K562 (cell line): ENCODE measurements at regions not wholly inside any gene's neighbourhood (a gene's known extent, or its start where the extent isn't known, plus 50 kb on each side); places are given as distances from the start of the nearest gene placed in this dataset.

Experiments
- ATAC-seq: fragments of 200-7000 bp; cut with Tn5 transposase; 3 replicates; pipeline ENCODE4 v1.9.1; 2020; ENCODE audit warnings: moderate library complexity
- BruUV-seq: library from RNA; stranded (reverse); fragments of 400-500 nt; replicated peaks from 2 replicates; lab custom pipeline; 2021; lab: Mats Ljungman, UMichigan
- CTCF ChIA-PET: fragments of 300-600 bp; formaldehyde crosslinking; extraction: SDS; loops from one replicate; lab custom pipeline; 2021; ENCODE audit warnings: low intra/inter-chr PET ratio; lab: Yijun Ruan, JAX
- POLR2A ChIA-PET: fragments of 300-600, 350-650 bp; sonication (Branson Sonifier 250); formaldehyde crosslinking; extraction: SDS; loops from one replicate; lab custom pipeline; 2021; ENCODE audit warnings: antibody characterized with exemption, inconsistent platforms; lab: Yijun Ruan, JAX
- DNase-seq, 4 experiments: peaks; one replicate each; pipeline versions ENCODE4 v3.0.0 to v3.0.0-alpha.2; 2011 to 2018; ENCODE audit warnings: low spot score in 3 of 4, mixed read lengths in 3 of 4; ENCODE audit errors: extremely low read depth in 1 of 4
- FAIRE-seq: peaks from 2 replicates; lab custom pipeline; 2011; peaks lifted over from hg19 to GRCh38; lab: Jason Lieb, UNC
- H2AFZ ChIP-seq: 2 replicates; pipeline ENCODE4 v1.6.0; 2011; ENCODE audit warnings: low read depth, low read length, control low read depth, inconsistent platforms
- H3K27ac ChIP-seq: fragments of 200-600 bp; 3 replicates; pipeline ENCODE4 v1.8.0; 2011; ENCODE audit warnings: low read depth, mild to moderate bottlenecking, control low read depth, inconsistent platforms, low read length, moderate library complexity, mixed read lengths; ENCODE audit errors: extremely low read depth
- H3K27me3 ChIP-seq, 2 experiments: fragments of 300-600 bp in 1 of 2; 2 replicates in 1 of 2; 3 replicates in 1 of 2; pipeline versions ENCODE4 v1.6.0 to v1.8.0; 2011; ENCODE audit warnings: inconsistent platforms in 2 of 2, low read length in 2 of 2, mild to moderate bottlenecking in 1 of 2, mixed read lengths in 1 of 2, moderate library complexity in 1 of 2; ENCODE audit not compliant: control insufficient read depth in 2 of 2, insufficient read depth in 2 of 2
- H3K36me3 ChIP-seq: fragments of 300-600 bp; 3 replicates; pipeline ENCODE4 v1.8.0; 2011; ENCODE audit warnings: mild to moderate bottlenecking, low read length, inconsistent platforms; ENCODE audit not compliant: control insufficient read depth, insufficient read depth
- H3K4me1 ChIP-seq, 2 experiments: fragments of 200-600 bp in 1 of 2; replicated peaks in 1 of 2; 2 replicates in 1 of 2; 3 replicates in 1 of 2; pipeline versions ENCODE4 v1.5.1 to v1.8.0; 2011; ENCODE audit warnings: inconsistent platforms in 2 of 2, low read length in 2 of 2, mild to moderate bottlenecking in 1 of 2, mixed read lengths in 1 of 2, moderate library complexity in 1 of 2; ENCODE audit not compliant: control insufficient read depth in 2 of 2, insufficient read depth in 2 of 2
- H3K4me2 ChIP-seq: 2 replicates; pipeline ENCODE4 v1.6.1; 2011; ENCODE audit warnings: low read length, control low read depth, inconsistent platforms, mixed read lengths; ENCODE audit not compliant: insufficient read depth
- H3K4me3 ChIP-seq: fragments of 200-600 bp; sonication (generic), shearing (Covaris generic); 2 replicates; pipeline ENCODE4 v1.5.1; 2016; ENCODE audit warnings: control low read depth, inconsistent platforms
- H3K79me2 ChIP-seq: fragments of 200-600 bp; 3 replicates; pipeline ENCODE4 v1.8.0; 2011; ENCODE audit warnings: low read length, inconsistent platforms; ENCODE audit not compliant: control insufficient read depth, insufficient read depth
- H3K9ac ChIP-seq, 2 experiments: 2 replicates each; pipeline versions ENCODE4 v1.6.0 to v1.6.1; 2011; ENCODE audit warnings: low read depth in 2 of 2, low read length in 2 of 2, control low read depth in 1 of 2, inconsistent platforms in 1 of 2, mild to moderate bottlenecking in 1 of 2, mixed read lengths in 1 of 2; ENCODE audit not compliant: insufficient read depth in 1 of 2
- H3K9me1 ChIP-seq: one replicate; pipeline ENCODE4 v1.6.0; 2011; ENCODE audit warnings: inconsistent platforms, mild to moderate bottlenecking, low read length, moderate library complexity; ENCODE audit not compliant: control insufficient read depth, insufficient read depth
- H3K9me3 ChIP-seq: replicated peaks from 2 replicates; pipeline ENCODE4 v1.5.1; 2011; ENCODE audit warnings: low read depth, low read length, inconsistent platforms; ENCODE audit not compliant: control insufficient read depth, insufficient read depth
- H4K20me1 ChIP-seq: replicated peaks from 2 replicates; pipeline ENCODE4 v1.6.1; 2011; ENCODE audit warnings: low read length, inconsistent platforms, mixed read lengths; ENCODE audit not compliant: control insufficient read depth, insufficient read depth
- BACH1 ChIP-seq: fragments of 200-800 bp; sonication (Bioruptor generic); IDR thresholded peaks from 2 replicates; pipeline ENCODE4 v1.6.1; 2016; ENCODE audit warnings: missing genetic modification characterization, missing compliant biosample characterization
- CTCFL ChIP-seq: IDR thresholded peaks from 2 replicates; pipeline ENCODE4 v1.6.1; 2011; ENCODE audit warnings: borderline replicate concordance, low read depth, mild to moderate bottlenecking, moderate library complexity, low read length; ENCODE audit not compliant: insufficient read depth, poor library complexity, severe bottlenecking
- FOXK2 ChIP-seq, 2 experiments: fragments of 450-650 bp; IDR thresholded peaks in 1 of 2; conservative IDR thresholded peaks in 1 of 2; 2 replicates each; pipeline ENCODE4 v1.6.1; 2016; ENCODE audit warnings: low read depth in 2 of 2, mild to moderate bottlenecking in 1 of 2
- MAZ ChIP-seq, 2 experiments: fragments of 450-650 bp in 1 of 2; sonication (generic) in 1 of 2; formaldehyde crosslinking; IDR thresholded peaks in 1 of 2; conservative IDR thresholded peaks in 1 of 2; 2 replicates each; pipeline versions ENCODE4 v1.4.0 to v1.5.0; 2020; ENCODE audit warnings: mild to moderate bottlenecking in 1 of 2, missing genetic modification reagents in 1 of 2
- RUNX1 ChIP-seq: sonication (generic); IDR thresholded peaks from 2 replicates; pipeline ENCODE4 v1.6.1; 2016; ENCODE audit warnings: antibody characterized with exemption, low read depth
- ZBTB11 ChIP-seq, 3 experiments: fragments of 200-800 bp in 1 of 3; fragments of 250-450 bp in 1 of 3; fragments of 450-650 bp in 1 of 3; sonication (Bioruptor Pico) in 1 of 3; sonication (Bioruptor generic) in 1 of 3; formaldehyde crosslinking in 1 of 3; IDR thresholded peaks; 2 replicates each; pipeline versions ENCODE4 v1.6.1 to v1.8.0; 2016 to 2022; ENCODE audit warnings: mild to moderate bottlenecking in 2 of 3, missing genetic modification characterization in 2 of 3, missing compliant biosample characterization in 1 of 3, moderate library complexity in 1 of 3
- ZNF134 ChIP-seq: fragments of 250-450 bp; sonication (Bioruptor Pico); conservative IDR thresholded peaks from 2 replicates; pipeline ENCODE4 v1.4.0; 2020
- WGBS: fragments of 100-300 bp; shearing (Covaris generic); methylation state at CpG from one replicate; pipeline ENCODE4 v1.1.6; 2016; ENCODE audit warnings: low coverage, mixed read lengths; ENCODE audit not compliant: insufficient coverage; ENCODE audit errors: missing lambda C conversion rate; 5-methylcytosine and 5-hydroxymethylcytosine counted together
- in situ Hi-C: fragments of 300-500 bp; cut with MboI; formaldehyde crosslinking; loops from 4 replicates; pipeline ENCODE4 v1.15.0; 2018; ENCODE audit warnings: inconsistent platforms, mixed read lengths
- intact Hi-C: fragments of 100-400 bp; cut with micrococcal nuclease; formaldehyde crosslinking; loops from 2 replicates; pipeline ENCODE4 v1.14.2; 2022

DNA sequence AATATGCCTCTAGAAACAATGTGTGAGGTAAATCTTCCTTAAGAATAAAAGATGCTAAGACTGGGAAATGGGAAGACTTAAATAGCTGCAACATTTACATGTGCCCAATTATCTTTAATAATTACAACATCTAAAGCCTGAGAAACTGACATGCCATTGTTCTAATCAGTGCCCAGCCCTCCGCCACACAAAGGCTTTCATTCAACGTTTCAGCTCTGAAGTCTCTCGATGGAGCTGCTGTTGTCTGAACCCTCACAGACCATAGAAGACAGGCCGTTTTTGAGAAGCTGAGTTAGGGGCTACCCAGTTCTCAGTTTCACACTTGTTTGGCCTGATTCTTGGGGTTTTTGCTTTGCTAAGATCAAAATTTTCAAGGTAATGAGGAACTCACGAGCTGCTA lies 315.4 kb upstream of the CHST9 start (continued):
- TF ChIP-seq ZBTB11 (CRISPR knock-in tag; IDR thresholded peaks at IDR 0.05) (no peak), ZNF134 (CRISPR knock-in tag) (no peak)

DNA sequence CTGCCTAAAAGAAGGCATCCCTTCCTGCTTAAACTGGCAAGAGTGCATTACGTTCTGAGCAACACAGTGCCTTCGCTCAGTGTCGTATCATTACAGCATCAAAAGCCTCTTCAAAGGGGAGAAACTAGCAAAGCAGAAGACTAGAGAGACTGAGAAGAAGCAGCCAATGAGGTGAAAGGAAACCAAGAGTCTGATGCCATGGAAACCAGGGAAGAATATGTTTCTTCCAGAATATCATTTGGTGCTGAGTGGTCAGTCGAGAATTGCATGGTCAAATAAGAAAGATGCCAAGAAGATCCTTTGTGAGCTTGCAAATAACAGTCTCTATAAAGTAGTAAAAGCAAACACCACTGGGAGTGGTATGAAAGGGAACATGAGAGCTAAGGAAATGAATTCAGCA lies 312.1 kb upstream of the CHST9 start:
- no peak for ATAC-seq
- 1% methylated on average over 4 of the region's 4 CpGs for WGBS
- no peak overlapping the region for H2AFZ ChIP-seq
- H3K36me3 ChIP-seq, result no peaks in the 10 kb centered on the region
- H3K9me3 ChIP-seq, result no peaks in the 10 kb centered on the region
- TF ChIP-seq CTCFL (no peak), MAZ (CRISPR knock-in tag; conservative IDR thresholded peaks at IDR 0.05 in 1 of 2, IDR thresholded peaks at IDR 0.05 in 1 of 2) (no peak), BACH1 (tag) (no peak), FOXK2 (conservative IDR thresholded peaks at IDR 0.05 in 1 of 2, IDR thresholded peaks at IDR 0.05 in 1 of 2; ENCODE audit: low read depth in 2 of 2) (no peak), RUNX1 (no peak)
- no peaks in the 10 kb centered on the region for H4K20me1 ChIP-seq
- no peak overlapping the region for H3K4me3 ChIP-seq
- intact Hi-C loops (no loop called here), in situ Hi-C loops (no loop called here)
- H3K9ac ChIP-seq, result no peak overlapping the region
- no peaks in the 10 kb centered on the region for H3K9me1 ChIP-seq
- BruUV-seq, result no TSS peak
- no peak for FAIRE-seq
- CTCF ChIA-PET, result no interaction called here
- H3K4me2 ChIP-seq, result no peak overlapping the region
- H3K79me2 ChIP-seq, result no peaks in the 10 kb centered on the region
- H3K27me3 ChIP-seq, result no peaks in the 10 kb centered on the region
- no peak overlapping the region for H3K27ac ChIP-seq
- POLR2A ChIA-PET, result interaction anchor here (1.3 kb wide), 1 partner anchor 23 kb away, joined by 3 read pairs; no protein-coding TSS in a partner anchor
- H3K4me1 ChIP-seq, result no peaks in the 10 kb centered on the region
- DNase-seq, result no peak
